ENCODE measurements at regions not wholly inside any gene's neighbourhood (a gene's known extent, or its start where the extent isn't known, plus 50 kb on each side); places are given as distances from the start of the nearest gene placed in this dataset.

GRCh38 chr5:97606531-97606930 lies 423.5 kb upstream of the RIOK2 start:
- no peaks in the 10 kb centered on the region for H3K79me2 ChIP-seq (replicated peaks; ENCODE audit: insufficient read depth, low read length)
- no peak overlapping the region for H3K27ac ChIP-seq (ENCODE audit: low read length)
- no peaks in the 10 kb centered on the region for H3K9me2 ChIP-seq (ENCODE audit: insufficient read depth, low read length)
- H3K9ac ChIP-seq (ENCODE audit: low read length), result no peak overlapping the region
- H3K4me3 ChIP-seq (ENCODE audit: low read length), result no peak overlapping the region
- no peaks in the 10 kb centered on the region for H3F3A ChIP-seq (ENCODE audit: insufficient read depth, low read length, poor library complexity, severe bottlenecking)
- H2AFZ ChIP-seq (ENCODE audit: low read depth, low read length), result no peak overlapping the region
- TF ChIP-seq TAF1 (IDR thresholded peaks at IDR 0.05; ENCODE audit: low read depth), result no peak
- no peak for TF ChIP-seq EZH2 (IDR thresholded peaks at IDR 0.05; ENCODE audit: borderline replicate concordance, insufficient read depth, low read length, poor library complexity, severe bottlenecking)
- no peak for TF ChIP-seq CTCF (IDR thresholded peaks at IDR 0.05; ENCODE audit: poor library complexity, severe bottlenecking)
- no peak for TF ChIP-seq RAD21 (conservative IDR thresholded peaks at IDR 0.05)
- no peak for TF ChIP-seq REST (IDR thresholded peaks at IDR 0.05; ENCODE audit: borderline replicate concordance)
- TF ChIP-seq EP300 (conservative IDR thresholded peaks at IDR 0.05; ENCODE audit: poor library complexity, severe bottlenecking), result no peak
- no peak for TF ChIP-seq SMC3 (conservative IDR thresholded peaks at IDR 0.05; ENCODE audit: poor library complexity)
- no peak for TF ChIP-seq MXI1 (conservative IDR thresholded peaks at IDR 0.05; ENCODE audit: poor library complexity, severe bottlenecking)
- no peak for TF ChIP-seq POLR2AphosphoS5 (IDR thresholded peaks at IDR 0.05)
- no peaks in the 10 kb centered on the region for H4K20me1 ChIP-seq (ENCODE audit: insufficient read depth)
- no peaks in the 10 kb centered on the region for H3K27me3 ChIP-seq (ENCODE audit: insufficient read depth, low read depth, low read length)
- H3K4me2 ChIP-seq (ENCODE audit: low read length), result no peak overlapping the region
- peaks cover 3% of the 10 kb centered on the region for H3K9me3 ChIP-seq (ENCODE audit: low read length)
- no peaks in the 10 kb centered on the region for H3K36me3 ChIP-seq (ENCODE audit: insufficient read depth, low read length)

- Histone ChIP-seq H3K36me3 (ENCODE audit: insufficient read depth, low read length) (no peaks in the 10 kb centered on the region), H3K79me2 (replicated peaks; ENCODE audit: insufficient read depth, low read length) (no peaks in the 10 kb centered on the region), H3K27me3 (ENCODE audit: insufficient read depth, low read depth, low read length) (no peaks in the 10 kb centered on the region), H3K9me3 (ENCODE audit: low read length) (peaks cover 3% of the 10 kb centered on the region), H4K20me1 (ENCODE audit: insufficient read depth) (no peaks in the 10 kb centered on the region), H3K27ac (ENCODE audit: low read length) (no peak overlapping the region), H3K9me2 (ENCODE audit: insufficient read depth, low read length) (no peaks in the 10 kb centered on the region), H3K4me3 (ENCODE audit: low read length) (no peak overlapping the region), H3K4me2 (ENCODE audit: low read length) (no peak overlapping the region), H3F3A (ENCODE audit: insufficient read depth, low read length, poor library complexity, severe bottlenecking) (no peaks in the 10 kb centered on the region), H3K9ac (ENCODE audit: low read length) (no peak overlapping the region), H2AFZ (ENCODE audit: low read depth, low read length) (no peak overlapping the region)
- no peak for TF ChIP-seq EP300 (conservative IDR thresholded peaks at IDR 0.05; ENCODE audit: poor library complexity, severe bottlenecking)
- TF ChIP-seq EZH2 (IDR thresholded peaks at IDR 0.05; ENCODE audit: borderline replicate concordance, insufficient read depth, low read length, poor library complexity, severe bottlenecking), result no peak
- no peak for TF ChIP-seq REST (IDR thresholded peaks at IDR 0.05; ENCODE audit: borderline replicate concordance)
- TF ChIP-seq RAD21 (conservative IDR thresholded peaks at IDR 0.05), result no peak
- no peak for TF ChIP-seq SMC3 (conservative IDR thresholded peaks at IDR 0.05; ENCODE audit: poor library complexity)
- no peak for TF ChIP-seq TAF1 (IDR thresholded peaks at IDR 0.05; ENCODE audit: low read depth)
- no peak for TF ChIP-seq CTCF (IDR thresholded peaks at IDR 0.05; ENCODE audit: poor library complexity, severe bottlenecking)
- TF ChIP-seq POLR2AphosphoS5 (IDR thresholded peaks at IDR 0.05), result no peak
- TF ChIP-seq MXI1 (conservative IDR thresholded peaks at IDR 0.05; ENCODE audit: poor library complexity, severe bottlenecking), result no peak
These were observed 425.5 kb upstream of the RIOK2 start for GRCh38 chr5:97608501-97608900.
